GM18907 (cell line): ENCODE measurements at regions not wholly inside any gene's neighbourhood (a gene's known extent, or its start where the extent isn't known, plus 50 kb on each side); places are given as distances from the start of the nearest gene placed in this dataset.
A peak's percentile ranks its signal among the peaks of the same experiment; 100 is the strongest.
"Not testable (repeated sequence)": the region's sequence is repeated elsewhere in the genome, so short reads cannot be mapped to it uniquely, and the experiment has no call there.

Source experiments
- ATAC-seq: cut with Tn5 transposase; IDR thresholded peaks from one replicate; pipeline ENCODE4 v1.9.1; 2021; ENCODE audit warnings: mild to moderate bottlenecking, moderate library complexity; ENCODE audit not compliant: unreplicated experiment

DNA sequence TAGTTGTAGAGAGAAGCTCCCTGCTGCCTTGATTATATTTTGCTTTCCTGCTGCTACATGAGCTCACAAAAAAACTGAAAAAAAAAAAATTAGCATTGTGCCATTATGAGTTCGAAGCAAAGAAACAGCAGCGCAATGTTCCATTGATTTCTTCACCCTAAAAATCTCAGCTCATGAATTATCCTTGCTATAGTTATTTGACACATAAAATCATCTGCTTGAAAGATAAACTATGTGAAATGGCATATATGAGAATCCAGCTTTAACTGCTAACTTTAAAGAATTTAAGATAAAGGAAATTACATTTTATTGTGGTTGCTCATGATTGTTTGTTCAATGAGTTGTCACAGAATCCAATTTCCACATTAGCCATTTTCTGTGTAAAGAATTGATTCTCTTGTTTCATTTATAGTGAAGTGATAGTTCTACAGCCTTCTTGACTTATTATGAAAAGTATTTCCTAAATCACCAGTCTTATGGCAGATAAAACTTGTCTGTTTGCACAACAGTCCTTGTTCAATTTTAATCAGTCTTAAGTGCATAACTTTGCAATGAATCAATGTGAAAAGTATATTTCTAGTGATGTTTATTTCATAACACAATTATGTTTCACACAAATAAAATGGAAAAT lies 1275.0 kb upstream of the CDH9 start:
- no peak for ATAC-seq

DNA sequence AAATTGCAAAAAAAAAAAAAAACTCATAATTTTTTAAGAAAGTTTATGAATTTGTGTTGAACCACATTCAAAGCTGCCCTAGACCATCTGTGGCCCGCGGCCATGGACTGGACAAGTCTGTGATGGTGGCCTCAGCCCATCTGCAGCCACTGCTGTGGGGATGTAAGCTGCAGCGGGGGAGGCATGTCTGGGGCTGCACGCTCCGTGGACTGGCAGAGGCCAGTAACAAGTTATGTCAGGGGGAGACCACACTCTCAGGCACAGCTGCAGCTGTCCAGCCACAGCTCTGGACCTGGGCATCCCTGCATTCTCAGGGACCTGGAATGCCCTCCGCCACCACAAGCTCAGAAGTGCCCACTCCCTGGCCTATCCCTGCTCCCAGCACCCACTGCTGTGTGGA lies 1272.3 kb upstream of the CDH9 start:
- no peak for ATAC-seq

DNA sequence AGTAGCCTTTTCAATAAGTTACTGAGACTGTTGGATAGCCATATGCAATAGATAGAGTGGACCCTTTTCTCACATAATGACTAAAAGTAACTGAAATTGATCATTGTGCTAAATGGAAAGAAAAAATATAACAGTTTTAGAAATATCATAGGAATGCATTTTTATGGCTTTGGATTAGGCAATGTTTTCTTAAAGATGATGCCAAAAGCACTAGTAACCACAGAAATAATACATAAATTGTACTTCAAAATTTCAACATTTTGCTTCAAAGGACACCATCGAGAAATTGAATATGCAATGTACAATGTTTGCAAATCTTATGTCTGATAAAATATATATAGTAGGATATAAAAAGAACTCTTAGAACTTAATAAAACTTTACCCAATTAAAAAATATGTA lies 1267.5 kb upstream of the CDH9 start:
- no peak for ATAC-seq

DNA sequence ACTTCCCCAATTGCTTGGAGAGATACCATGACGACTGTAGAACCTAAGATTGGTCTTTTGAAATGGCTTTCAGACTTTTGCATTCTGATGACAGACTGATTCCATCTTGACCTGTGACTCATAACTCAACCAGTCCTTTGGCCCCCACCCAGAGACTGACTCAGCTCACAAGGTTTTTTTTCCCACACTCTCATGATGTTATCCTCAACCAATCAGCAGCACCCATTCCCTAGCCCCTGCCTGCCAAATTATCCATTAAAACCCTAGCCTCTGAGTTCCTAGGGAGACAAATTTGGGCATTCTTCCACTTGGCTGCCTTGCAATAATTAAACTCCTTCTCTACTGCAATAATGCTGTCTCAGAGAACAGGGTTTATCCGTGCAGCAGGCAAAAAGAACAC lies 1263.3 kb upstream of the CDH9 start:
- ATAC-seq, result no peak

DNA sequence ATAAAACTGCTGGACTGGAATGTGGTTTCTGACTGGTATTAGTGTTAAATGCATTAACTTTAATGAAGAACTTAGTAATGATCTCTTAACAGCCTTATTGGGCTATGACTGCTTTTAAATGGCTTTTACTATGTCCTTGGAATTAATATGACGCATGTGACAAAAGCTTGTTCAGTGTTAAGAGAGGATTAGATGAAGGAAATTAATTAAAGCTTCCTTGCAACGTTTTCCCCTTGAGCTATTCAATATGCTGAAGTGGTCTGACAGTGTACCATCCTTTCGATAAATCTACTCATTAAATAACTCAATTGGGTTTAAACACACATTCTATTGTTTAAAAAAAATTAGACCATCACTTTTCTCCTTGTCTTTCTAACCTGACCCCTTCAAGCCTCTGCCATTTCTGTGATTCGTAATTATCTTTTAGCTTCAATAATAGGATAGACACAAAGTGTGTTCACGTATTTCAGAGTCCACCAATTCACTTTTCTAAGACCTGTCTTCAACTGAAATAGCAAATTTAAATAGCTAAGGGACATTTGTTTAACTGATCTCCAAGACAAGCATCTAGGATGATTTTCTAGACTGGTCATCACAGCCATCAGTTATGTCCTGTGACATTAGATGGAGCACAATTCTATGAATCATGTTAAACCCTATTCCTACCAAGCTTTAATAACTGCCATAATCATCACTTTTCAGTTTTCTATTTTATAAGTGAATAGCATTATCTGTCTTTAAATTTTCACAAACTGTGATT lies 1258.0 kb upstream of the CDH9 start:
- ATAC-seq, result no peak

DNA sequence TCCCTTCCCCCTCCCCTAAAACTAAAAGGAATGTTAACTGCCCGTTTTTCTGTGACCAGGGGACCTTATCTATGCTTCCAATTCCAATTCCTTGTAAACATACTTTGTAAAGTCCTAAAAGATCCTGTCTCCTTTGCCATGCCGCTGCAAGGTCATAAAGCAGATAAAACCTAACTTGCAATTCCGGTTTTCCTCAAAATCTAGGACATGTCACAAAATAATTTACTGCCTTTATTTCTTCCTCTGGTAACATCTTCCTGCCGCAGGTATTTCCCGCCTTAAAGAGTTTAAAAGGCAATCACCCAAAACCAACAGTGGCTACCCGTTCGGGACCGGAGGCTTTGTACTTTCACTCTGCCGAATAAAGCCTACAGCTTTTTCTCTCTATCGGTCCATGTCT lies 1248.6 kb upstream of the CDH9 start:
- not testable (repeated sequence) for ATAC-seq

DNA sequence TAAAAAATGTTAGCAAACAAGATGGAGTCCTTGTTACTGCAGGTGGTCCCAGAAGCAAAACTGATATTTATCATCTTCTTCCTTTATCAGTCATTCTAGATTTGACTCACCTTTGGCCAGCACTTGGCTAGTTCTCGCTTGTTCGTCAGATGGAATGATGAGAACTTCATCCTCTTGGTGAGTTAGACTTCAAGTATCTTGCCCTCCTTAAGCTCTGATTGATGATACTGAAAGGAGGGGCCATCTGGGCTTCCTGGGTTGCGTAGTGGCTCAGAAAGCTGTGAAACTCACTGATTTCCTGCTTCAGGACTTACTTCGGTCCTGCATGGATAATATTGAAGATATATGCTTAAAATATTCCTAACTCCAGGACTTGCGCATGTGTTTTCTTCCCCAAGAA lies 1248.2 kb upstream of the CDH9 start:
- no peak for ATAC-seq

DNA sequence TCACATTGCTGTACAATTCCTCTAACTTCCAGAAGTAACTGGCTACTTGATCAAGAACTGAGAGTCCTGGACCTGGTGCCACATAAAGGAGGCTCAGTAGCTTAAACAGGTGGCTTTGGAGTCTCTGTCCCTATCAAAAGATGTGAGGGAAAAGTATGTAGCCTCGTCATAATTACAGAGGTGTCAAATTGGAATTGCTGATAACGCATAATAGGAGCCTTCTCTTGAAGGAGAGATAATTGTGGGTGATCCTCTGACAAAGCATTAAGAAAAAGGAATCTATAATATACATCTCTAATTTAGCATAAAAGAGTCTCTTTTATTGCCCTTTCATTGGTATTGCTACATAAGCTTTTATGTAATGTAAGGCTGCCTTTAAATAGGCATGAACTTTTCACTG lies 1246.4 kb upstream of the CDH9 start:
- ATAC-seq, result no peak

DNA sequence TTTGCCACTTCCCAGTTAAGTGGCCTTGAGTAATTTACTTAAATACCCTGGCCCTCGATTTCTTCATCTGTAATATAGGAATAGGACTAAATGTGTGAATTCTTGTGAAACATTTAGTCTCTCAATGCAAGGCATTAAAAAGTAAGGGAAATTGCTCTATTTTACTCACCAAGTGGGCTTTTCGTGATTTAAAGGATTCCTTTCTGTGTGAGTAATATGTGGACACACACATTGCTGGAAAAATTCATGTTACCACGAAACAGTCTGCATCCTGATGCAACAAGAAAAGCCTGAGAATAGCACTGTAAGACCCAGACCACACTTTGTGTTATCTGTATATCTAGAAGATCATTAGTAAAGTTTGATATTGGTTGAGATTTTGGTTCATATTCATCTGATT lies 1243.0 kb upstream of the CDH9 start:
- no peak for ATAC-seq

DNA sequence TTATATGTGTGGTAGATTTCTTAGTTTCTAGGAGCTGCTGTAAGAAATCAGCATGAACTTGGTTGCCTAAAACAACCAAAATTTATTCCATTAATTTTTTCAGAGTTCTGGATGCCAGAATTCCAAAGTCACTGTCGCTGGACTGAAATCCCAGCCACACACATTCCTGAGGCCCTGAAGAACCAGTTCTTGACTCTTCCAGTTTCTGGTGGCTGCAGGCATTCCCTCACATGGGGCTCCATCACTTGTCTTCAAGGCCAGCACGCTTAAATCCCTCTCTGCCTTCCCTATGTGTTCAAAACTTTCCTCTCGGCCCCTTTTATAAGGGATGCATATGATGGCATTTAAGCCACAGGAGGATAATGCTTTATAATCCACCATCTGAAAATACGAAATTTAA lies 1237.5 kb upstream of the CDH9 start:
- no peak for ATAC-seq

DNA sequence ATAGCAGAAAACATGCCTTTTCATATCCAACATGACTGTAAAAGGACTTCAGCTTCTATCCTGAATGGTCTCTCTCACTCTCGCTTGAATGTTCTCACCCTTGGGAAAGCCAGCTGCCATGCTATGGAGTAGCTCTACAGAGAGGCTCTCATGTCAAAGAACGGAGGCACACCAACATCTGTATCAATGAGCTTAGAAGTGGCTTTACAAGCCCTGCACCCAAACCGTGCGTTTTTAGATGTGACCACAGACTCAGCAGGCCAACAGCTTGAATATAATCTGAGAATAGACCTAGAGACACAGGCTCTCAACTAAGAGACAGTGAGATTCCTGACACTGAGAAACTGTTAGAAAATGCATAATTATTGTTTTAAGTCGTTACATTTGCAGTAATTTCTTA lies 1231.6 kb upstream of the CDH9 start:
- no peak for ATAC-seq

DNA sequence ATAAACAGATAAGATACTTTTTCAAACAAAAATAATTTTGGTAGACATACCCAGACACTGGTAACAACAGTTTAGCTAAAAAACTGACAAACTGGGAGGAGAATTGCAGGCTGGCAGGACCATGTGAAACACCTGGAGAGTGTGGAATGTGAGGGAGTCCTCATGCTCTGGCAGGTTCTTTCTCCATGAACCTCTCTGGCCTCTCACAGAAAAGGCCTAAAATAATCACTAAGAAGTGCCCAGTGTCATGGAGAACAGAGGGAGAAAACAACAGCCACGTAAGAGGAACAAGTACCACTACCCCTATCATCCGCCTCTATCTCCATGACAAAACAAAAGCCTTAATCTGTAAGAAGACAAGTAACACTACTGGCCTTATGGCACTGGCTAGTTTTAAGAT lies 1227.5 kb upstream of the CDH9 start:
- no peak for ATAC-seq

DNA sequence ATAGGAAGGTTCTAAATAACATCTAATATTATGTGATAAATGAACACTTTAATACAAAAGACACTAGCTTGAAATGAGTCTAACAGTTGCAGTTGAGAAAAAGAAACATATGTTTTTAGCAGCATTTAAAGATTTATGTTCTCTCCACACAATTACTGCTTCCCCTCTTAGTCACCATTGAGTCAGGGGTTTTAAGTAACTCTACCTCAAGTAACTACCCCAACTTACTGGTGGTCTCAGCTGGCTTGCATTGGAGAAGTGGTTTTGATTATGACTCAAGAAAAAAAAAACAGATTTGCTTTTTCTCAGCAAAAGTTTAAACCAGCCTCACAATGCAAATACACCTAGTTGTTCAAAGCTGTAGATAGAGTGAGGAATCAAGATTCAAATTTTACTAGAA lies 1216.5 kb upstream of the CDH9 start:
- no peak for ATAC-seq

DNA sequence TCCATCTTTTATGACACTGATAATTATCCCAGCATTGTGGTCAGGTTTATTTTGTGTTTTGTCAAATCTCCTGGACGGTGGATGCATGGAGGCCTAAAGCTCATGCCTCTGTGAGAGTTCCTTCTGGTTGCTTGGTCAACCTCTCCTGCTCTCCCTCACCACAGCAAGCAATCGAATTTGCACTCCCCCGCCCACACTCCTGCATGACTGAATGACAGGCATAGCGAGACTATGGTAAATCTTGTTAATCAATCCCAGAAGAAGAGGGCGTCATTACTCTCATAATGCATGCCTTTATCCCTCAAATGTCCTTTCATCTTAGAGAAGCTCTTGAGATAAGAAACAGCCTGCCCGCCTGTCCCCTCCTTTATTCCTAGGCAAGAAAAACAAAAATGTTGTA lies 1215.0 kb upstream of the CDH9 start:
- ATAC-seq, result no peak

DNA sequence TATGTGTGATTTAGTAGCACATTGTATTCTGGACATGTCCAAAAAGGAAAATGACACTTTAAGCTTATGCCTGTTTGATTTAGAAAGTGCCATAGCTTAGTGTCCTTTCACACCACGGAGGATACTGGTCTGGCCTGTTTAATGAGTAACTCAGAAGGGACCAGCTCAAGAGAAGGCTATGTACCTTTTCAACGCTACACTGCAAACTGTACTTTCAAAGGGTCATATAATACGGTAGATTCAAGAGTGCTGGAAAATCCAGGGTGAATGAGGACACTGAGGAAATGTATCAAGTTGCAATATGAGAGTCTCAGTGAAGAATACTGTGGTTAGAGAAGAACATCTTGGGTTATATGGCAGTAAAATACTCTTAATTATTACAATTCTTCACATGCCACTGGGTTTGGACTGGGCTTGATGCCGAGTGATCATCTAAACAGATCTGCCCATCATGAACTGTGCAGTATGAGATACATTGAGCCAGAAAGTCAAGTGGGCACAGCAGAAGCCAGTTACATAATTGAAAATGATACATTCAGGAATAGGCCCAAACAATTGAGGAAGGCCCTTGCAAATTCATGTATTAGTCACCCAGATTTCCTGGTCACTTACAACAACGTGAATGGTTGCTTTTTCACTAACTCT lies 1211.5 kb upstream of the CDH9 start:
- no peak for ATAC-seq

DNA sequence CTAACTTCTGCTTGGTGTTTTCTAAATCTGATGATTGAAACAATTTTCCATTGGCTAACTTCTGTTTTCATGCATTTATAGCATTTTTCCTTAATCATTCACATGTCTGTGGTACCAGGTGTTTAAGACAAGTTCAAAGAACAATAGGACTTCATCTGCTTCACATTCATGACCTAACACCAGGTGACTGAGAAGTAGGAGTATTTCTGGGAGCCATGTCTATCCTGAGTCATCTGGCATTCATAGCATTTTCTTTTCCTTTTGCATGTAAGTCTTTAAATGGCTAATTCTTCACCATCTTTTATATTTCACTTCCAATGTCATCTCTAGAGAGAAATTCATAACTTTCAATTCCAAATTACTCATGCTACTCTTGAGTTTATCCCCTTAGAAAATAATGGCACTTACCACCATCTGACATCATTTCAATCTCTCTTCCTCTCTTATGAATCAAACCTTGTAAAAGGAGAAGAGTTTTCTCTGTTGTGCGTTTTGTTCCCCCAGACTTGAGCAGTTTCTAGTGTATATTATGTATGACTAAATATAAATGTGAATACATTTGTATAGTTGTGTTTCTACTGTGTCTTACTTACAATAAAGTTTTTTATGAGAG lies 1196.1 kb upstream of the CDH9 start:
- ATAC-seq, result no peak

DNA sequence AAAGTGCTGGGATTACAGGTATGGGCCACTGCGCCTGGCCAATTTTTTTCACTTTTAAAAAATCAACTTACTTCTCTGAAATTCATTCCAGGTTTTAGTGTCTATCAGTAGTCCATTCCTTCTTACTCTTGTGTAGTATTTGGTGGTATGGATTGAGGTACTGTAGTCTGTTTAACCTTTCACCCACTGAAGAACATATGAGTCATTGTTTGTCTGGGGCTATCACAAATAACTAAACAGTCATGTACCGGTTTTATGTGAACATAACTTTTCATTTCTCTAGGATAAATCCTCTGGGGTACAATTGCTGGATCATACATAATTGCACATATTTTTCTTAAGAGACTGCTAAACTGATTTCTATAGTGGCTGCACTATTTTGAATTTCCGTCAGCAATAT lies 1188.0 kb upstream of the CDH9 start:
- no peak for ATAC-seq

DNA sequence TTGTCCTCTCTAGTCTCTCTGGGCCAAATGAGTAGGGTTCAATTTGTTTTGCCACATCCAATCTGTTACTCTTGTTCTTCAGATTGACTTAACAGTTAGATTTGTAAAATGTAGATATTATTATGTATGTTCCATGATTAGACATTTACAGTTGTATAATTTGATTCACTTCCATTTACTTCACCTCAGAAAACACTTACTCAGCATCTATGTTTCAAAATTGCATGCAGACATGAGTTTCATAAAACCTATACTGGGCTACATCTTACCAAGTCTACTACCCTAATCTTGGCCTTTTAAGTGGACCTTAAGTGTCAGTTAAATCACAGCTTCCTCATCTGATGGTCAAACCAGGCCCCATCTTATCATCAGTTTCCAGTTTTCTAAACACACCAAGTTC lies 1181.2 kb upstream of the CDH9 start:
- no peak for ATAC-seq

DNA sequence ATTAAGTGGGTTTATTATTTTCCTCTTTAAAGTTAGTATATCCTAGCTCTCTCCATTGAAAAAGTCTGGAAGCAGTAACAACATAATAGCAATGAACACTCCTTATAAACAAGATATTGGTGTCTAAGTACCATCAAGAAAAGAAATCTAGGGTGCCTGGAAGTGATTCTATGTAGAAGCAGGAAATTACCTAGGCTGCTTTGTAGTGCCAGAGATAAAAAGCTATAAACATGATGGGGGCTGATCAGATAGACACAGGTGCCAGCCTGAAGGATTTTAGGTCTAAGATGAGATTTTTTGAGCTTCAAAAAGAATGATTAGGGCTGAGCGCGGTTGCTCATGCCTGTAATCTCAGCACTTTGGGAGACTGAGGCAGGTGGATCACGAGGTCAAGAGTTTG lies 1179.3 kb upstream of the CDH9 start:
- ATAC-seq, result no peak

DNA sequence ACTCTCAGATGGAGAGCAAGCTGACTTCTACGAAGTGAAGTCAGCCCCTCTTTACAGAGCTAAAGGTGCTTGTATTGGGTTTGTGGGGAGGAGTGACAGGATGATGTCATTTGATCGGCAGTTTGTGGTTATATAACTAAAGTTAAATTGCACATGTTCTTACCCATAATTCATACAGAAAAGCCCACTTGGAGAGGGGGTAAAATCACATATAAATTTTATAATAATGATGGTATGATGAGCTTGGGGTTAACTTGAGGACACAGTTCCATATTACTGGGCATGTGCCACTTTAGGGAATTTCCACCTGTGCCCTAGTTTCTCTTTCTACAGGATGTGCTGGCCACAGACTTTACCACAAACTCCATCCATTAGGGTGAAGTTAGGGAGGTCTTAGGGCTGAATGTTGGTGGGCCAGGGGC lies 1178.6 kb upstream of the CDH9 start:
- peak; percentile 75 for ATAC-seq

DNA sequence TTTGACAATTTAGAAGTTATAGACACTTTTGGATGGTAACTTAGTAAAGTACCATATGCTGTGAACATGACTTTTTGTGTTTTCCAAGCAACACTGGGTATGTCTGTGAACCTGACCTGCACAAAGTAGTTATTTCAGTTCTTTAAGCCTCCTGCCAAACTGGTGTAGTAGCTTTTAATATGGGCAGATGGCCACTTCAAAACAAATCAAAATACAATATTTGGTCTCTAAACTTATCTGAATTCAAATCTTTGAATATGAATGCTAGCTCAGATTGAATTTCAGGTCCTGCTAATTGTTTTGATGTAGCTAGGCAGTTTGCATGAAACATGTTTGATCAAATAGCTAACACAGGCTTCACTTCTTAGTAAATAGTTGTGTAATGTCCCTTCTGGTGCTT lies 1176.7 kb upstream of the CDH9 start:
- no peak for ATAC-seq

DNA sequence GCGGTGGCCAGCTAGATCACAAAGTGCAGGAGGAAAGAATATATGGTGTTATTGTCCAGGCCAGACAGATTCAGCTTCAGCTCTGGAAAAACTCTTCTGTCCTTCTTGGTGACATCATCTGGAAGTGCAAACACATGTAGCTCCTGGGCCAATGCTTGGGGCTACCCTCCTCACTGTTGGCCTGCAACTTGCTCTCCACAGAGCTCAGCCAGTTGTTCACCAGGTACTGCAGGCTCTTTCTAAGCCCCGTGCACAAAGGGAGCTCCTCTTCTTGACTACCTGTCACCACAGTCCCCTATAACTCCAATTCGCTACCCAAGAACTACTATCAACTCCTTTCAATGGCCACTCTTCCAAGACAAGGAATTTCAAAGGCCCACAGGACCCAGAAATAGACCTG lies 1175.9 kb upstream of the CDH9 start:
- ATAC-seq, result no peak
